Hepatic stellate cell (primary cell): ENCODE measurements at regions not wholly inside any gene's neighbourhood (a gene's known extent, or its start where the extent isn't known, plus 50 kb on each side); places are given as distances from the start of the nearest gene placed in this dataset.

Experiments used
- DNase-seq: peaks from one replicate; pipeline ENCODE4 v3.0.0; 2011; ENCODE audit warnings: low spot score

DNA sequence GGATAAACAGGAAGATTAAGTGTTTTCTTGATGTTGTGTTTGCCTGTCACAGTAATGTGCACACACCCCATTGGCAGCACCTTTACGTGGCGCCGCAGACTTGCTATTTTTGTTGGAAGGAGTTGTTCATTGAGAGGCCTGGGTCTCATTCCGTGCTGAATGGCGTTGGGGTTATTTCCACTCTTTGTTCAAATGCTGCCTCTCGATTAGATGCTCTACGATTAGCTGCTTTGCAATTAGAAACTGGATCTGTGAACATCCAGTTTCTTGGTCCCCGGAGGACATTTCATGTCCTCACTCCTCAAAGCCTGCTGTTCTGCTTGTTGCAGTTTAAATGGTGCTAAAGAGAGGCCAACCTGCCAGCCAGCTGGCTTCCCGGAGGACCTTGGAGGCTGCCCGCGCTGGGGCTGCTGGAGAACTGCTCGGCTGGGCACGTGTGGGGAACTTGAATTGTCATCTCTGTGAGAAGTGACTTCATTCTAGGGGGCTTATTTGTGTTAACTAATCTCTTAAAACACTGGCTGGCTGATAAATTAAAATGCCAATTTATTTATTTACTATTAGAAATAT lies 117.4 kb upstream of the NABP1 start:
- no peak for DNase-seq

DNA sequence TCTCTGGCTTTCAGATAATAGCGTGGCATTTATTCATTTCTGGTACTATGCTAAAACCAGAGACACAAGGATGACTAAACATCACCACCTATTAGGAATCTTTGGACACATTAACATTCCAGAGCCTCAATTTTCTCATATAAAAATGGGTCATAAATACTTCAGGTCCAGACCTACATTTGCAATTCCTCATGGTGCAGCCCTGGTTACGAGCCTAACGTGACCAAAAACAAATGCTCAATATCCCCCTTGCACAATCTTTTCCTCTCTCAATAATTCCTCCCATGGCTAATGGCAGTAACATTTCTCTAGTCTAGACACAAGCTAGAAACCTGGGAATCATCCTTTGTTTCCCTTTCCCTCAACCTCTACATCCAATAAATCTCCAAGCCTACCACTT lies 112.8 kb upstream of the NABP1 start:
- DNase-seq, result no peak

DNA sequence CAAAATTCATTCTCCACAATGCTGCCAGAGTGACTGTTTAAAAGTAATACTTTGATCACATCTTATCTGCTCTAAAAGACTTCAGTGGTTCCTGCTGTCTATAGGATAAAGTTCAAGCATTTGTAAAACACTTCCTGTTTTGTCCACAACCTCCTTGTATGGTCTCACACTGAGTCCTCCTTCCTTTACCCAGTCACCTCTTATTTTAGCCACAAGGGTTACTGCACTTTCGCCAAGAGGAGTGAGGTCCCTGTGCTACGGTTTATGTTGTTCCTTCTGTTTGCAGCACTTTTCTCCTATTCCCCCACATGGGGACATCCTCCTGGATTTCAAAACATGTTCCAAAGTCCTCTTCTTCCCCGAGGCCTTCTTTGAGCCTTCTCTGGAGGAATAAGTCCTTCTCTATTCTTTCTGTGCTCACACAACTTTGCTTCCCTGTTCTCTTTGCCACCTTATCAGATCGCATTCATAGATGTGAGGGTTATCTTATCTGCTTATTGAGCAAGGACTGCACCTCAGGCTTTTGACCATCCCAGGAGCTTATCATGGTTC lies 112.2 kb upstream of the NABP1 start:
- no peak for DNase-seq

DNA sequence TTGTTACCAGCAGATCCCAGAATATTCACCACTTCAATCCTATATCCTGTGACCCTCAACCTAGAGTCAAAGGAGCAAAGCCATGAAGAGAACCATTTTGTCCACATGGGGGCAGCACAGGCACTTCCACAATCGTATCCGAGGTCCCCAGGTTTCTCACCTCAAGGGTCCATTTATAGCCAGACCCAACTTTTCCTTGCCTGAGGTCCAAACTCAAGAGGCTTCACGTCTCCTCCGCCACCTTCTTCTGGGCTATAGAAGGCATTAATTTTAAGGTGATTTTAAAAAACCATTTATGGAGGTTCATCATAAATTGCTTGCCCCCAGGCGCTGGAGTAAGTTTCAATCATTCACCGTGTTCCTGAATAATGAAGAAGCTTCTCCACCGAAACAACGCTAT lies 111.6 kb upstream of the NABP1 start:
- peak; percentile 43 for DNase-seq

DNA sequence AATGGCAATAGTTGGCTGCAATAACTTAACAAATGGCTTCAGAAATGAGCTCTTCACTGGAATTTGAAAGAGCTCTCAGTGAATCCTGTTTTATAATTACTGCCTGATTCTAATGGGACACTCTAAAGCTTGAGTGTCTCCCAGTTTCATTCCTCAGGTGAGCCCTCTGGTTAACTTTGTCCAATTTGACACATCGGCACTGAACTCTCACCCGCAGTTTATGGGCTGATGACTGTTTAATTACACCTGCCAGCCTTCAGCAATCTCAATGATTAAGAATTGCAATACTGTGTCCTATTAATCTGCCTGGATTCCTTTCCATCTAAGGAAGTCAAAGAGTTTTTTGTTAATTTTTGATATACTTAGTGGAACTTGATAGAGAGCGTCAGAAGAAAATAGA lies 110.7 kb upstream of the NABP1 start:
- DNase-seq, result no peak

DNA sequence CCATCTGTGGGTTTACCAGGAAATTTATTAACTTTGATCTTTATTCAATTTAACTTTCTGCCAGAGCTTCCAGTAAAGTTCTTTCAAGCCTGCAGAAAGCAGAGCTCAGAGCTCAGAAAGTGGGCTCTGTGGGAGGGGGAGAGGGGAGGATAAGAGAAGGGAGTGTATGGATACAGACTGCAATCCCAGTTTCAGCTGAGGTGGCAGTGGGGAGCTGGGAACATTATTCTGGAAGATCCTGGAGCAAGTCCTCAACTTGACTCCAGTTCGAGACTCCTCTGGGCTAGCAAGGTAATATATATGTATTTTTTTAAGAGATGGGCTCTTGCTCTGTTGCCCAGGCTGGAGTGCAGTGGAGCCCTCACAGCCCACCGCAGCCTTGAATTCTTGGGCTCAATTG lies 108.9 kb upstream of the NABP1 start:
- DNase-seq, result no peak

DNA sequence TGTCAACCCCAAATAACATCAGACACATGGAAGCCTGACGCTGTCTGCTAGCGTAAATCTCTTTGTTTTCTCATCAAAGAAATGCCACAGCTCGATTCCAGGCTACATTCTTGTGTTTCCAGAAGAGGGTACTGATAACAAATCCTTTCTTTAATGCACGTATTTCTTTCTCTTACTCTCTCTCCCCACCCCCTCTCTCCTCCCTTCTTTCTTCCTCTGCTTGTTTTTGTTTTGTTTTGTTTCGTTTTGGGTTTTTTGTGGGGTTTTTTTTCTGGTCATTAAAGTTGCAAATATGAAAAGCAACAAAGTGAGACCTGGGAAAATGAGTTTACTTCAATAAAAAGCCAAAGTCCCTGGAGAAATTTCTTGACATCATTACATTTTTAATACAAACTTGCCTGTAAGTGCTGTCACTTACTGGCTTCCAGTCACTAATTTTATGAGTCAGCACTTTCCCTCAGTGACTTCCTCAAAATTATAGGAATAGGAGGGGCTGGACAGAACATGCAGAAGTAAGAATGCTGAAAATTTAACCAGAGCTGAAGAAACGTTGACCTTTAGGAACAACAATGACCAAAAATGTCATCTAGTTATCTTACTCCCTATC lies 106.7 kb upstream of the NABP1 start:
- DNase-seq, result peak; percentile 17

DNA sequence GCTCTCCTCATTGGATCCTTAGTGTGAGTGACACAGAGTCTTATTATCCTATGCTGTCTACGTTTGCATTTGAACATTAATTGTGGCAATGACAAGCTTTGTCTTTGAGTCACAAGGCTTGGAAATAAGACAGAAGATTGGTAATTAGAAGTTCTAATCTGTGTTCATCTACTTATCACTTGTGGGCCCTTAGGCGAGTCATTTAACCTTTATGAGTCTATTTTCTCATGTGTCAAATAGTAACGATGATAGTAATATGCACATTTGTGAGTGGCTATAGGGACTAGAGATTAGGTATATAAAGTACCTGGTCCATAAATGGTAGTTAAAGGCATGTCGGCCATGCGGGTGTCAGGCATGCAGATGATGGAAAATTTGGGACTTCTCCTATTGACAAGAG lies 105.6 kb upstream of the NABP1 start:
- DNase-seq, result no peak

DNA sequence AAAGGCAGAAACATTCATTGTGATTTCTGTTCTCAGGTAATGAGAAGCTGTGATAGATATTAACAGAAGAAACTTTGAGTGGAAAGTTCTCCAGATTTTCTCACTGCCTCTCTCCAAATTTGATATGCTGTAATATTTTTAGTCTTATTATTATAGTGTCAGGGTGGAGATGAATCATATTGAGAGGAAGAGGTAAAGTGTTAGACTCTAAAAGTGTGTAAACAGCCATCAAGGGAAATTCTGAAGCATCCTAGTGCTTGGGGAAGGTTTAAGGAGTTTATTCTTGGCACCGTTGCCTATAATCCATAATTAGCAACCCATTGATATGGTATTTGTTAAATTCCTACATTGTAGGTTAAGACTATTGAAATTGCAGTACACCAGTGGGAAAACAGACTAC lies 104.7 kb upstream of the NABP1 start:
- no peak for DNase-seq

DNA sequence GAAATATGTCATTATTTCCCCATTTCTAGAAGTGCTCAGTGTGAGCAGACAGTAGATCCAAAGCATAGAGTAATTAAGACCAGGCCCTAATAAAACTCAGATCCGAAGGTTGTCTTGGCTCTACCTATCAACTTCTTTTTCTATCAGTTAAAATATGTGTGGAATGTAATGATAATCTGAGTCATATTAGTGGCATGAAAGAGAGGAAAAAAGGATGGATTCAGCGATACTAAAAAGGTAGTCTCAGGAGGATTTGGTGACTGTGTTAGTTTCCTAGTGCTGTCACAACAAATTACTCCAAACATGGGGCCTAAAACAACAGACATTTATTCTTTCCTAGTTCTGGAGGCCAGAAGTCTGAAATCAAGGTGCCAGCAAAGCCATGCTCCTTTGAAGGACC lies 103.7 kb upstream of the NABP1 start:
- DNase-seq, result no peak

DNA sequence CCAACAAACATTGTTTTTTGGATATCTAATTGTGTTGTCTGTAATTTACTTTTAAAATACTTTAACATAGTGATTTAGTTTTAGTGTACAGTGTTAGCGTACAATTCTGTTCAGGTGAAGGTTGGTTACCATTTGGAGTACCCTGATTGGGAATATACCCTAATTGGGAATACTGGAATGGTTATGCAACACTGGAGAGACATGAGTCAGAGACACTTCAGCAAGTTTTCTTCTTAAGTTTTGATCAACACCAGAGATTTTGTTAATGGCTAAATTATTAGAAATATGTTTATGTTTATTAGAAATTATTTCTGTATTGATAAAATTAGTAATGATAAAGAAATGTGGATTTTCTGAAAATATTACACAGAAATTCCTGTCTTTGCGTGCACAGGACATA lies 100.3 kb upstream of the NABP1 start:
- no peak for DNase-seq

DNA sequence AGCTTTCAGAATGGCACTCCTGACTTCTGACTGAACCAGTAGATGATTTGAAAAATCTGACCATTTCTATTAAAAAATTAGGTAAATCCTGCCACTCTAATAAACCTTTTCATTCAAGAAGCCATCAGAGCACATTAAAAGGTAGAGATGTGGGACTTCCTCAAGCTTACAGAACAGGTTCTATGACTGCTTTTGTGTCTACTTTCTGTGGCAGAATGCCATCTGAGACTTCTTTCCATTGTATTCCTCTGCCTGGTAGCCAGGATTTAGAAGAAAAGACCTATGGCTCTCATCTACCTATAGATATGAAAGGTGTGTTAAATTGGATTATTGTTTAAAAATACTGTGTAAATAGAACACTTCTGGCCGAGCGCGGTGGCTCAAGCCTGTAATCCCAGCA lies 99.9 kb upstream of the NABP1 start:
- no peak for DNase-seq

DNA sequence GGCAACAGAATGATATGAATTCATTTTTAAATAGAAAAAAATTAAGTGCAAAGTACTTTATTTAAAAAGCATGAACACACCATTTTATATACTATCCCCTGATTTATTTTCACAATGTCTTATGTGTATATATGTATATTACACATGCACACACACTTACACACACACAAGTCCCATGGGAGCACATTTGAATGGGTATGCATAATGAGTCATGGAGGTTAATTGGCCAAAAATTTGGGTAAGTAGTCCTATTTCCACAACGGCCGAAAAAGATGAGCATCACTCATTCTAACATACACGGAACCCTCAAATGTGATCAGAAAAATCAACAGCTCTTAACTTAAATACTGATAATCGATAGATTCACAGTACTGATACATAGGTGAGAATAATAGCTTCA lies 97.4 kb upstream of the NABP1 start:
- DNase-seq, result no peak

DNA sequence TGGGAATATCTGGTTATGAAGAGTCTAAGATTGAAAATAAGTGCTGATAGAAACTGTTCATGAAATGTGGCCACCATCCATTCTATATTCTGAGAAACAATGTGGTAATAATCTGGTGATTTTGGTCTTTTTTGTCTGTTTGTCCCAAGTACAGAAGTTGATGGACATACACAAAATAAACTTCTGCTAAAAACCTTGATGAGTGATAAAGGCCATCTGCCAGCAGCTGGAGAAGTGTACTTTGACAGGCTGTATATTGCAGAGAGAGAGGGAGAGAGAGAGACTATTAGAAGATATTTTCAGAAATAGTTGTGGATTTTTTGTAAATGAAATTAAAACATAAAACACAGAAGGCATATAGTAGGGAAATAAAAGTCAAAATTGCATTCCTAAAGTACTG lies 96.9 kb upstream of the NABP1 start:
- DNase-seq, result no peak

DNA sequence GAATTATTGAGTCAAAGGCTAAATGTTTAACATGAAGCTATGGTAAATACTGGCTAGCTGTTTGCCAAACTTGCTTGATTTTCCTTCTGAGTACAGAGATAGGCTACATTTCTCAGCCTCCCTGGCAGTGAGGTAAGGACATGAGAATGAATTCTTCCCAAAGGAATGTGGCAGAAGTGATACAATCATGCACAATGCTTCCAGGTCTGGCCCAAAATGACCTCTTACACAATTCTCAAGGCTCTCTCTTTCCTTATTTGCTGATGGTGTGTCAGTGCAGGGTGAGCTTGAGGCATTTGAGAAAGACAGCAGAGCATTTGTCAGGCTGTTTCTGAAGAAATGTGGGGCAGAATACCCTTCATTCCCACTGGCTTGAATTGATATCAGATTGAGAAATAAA lies 95.6 kb upstream of the NABP1 start:
- DNase-seq, result peak; percentile 31

DNA sequence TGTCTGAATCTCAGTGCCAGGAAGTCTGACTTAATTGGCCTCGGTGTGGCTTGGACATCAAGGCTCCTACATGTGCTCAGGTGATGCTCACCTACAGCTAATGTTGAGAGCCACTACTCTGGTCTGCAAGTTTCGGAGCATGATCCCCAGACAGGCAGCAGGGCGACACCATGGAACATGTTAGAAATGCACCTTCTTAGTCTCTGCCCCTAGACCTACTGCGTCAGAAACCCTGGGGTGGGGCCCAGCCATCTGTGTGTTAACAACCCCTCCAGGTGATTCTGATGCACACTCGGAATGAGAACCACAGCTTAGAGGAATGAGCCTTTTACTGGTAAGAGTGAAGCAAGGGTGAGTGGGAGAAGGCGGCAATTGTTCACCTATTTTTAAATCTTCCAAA lies 86.9 kb upstream of the NABP1 start:
- DNase-seq, result no peak

DNA sequence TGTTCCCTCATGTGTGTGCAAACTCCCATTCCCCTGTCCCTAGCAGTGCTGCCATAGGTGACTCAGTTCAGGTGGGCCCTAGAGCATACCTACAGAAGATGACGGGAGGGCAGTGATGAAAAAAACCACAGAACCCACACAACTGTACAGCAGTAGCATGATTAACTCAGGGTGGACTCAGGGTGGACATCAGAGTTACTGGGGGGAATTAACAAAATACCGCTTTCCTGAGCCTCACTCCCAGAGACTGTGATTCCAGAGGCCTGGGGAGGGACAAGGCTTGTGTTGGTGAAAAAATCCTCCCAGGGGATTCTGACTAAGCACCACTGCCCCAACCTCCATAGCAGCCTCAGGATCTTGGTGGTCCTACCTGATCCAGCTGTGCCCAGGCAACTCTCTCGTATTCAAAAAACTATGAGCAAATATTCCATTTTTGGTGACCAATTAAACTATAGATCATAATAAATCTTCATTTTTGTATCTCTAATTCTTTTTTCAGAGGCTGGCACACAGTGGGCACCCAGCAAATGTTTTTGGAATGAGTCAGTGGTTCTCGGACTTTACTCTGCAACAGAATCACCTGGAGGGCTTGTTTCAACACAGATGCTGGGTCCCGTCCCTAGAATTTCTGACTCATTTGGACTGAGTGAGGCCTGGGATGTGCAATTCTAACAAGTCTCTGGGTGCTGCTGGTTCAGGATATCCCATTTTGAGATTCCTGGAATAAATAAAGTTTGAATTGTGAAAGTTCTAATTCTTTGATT lies 84.1 kb upstream of the NABP1 start:
- no peak for DNase-seq

DNA sequence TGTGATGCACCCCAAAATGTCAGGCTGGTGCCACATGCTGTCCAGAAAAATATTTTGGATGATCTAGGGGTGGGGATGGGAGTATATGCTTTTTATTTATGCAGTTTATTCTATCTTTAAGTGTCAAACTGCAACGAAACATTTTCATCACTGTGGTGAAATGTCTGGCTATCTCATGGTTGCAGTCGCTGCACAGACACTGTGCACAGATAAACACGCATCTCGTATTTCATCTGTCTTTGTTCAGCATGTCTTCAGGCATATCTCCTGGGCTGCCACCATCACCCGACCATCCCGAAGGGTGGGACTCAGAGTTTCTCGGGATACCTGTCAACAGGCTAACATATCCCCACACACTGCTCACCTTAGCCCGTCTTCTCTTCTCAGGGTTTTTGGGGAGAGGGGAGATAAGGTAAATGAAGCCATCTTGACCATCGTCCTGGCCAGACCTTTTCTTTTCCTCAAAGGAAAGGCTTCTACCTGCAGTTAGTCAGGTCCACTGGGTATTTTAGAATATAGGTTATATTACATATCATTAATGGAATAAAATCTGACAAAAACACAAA lies 80.7 kb upstream of the NABP1 start:
- DNase-seq, result no peak

DNA sequence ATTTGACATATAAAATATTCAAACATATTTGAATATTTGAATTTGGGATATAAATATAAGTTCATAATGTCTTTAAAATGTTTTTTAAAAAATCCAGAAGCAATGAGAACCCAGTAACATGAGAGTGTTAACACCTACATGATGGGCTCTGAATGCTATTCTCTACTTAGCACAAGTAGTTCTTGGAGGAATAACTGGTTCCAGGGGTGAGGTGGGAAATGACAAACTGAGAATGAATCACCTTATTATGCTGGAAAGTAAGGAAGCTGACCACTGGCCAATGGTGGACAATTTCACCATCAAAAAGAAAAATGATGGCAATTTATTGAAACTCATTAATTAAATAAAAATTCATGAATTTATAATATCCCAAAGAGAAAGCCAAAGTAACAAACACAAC lies 79.6 kb upstream of the NABP1 start:
- DNase-seq, result no peak

DNA sequence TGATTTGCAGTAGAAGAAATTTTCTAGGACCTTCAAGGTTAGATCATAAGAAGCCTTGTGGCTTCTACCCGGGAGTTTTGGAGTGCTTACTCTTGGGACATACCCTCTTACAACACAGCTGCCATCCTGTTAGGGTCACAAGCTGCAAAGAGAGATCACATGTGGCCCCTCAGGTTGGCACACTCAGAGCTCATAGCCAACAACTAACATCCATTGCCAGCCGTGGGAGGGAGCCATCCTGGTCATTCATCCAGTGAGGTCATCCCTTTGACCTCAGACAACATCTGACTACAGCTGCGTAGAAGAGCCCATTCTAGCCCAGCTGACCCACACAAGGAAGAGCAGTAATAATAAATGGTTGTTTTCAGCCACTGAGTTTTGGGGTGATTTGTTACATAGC lies 76.9 kb upstream of the NABP1 start:
- DNase-seq, result no peak

DNA sequence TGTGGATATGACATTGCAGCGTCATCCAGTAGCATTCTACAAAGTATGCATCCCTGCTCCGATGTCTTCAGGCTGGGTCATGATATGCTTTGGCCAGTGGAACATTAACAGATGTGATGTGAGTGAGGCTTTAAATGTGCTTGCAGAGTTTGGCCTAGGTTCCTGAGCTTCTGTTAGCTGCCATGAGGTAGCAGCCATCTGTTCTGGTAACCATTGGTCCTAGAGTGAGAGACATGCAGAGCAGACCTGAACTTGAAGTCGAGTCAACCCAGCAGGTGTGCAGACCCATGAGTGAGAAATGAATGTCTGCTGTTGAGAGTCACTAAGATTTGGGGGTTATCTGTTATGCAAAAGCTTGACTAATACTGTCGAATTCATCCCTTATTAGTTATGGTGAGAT lies 73.8 kb upstream of the NABP1 start:
- no peak for DNase-seq

DNA sequence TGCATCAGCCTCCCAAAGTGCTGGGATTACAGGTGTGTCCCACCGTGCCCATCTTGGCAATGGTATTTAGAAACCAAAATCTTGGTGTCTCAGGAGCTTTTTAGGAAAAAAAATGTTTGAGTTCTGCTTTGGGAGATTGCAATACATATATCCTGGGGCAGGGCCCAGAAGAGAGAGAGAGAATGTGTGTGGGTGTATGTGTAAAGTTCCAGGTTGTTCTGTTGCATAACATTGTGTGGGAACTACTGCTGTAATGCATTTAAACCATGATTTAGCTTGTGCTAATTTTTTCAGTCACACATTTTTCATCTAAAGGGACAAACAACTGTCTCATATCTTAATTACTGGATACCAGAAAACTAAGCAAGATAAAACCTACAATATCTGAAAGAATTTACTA lies 70.8 kb upstream of the NABP1 start:
- no peak for DNase-seq

DNA sequence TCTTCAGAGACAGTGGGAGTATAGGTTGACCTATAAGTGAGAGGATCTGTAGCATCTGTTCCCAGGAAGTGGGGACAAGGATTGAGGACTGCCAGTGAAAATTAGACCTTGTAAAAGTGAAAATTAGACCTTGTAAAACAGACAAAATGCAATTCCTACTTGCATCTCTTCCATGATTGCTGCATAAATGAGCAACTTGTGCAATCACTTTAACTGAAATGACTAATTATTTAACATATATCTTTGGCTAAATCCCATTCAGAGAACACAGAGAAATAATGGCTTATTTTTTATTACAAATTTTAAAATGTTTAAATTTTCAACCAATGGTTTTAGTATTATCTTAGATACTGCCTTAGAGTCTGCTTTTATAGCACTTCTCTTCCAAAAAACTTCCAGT lies 67.2 kb upstream of the NABP1 start:
- DNase-seq, result no peak
